NCI-H345 treated with DMSO at 0.1 percent for 48 hours (cell line): ENCODE measurements at regions not wholly inside any gene's neighbourhood (a gene's known extent, or its start where the extent isn't known, plus 50 kb on each side); places are given as distances from the start of the nearest gene placed in this dataset.

Experiments
- DNase-seq: peaks from one replicate; lab custom pipeline; 2025; ENCODE audit not compliant: unreplicated experiment; lab: John Stamatoyannopoulos, UW

DNA sequence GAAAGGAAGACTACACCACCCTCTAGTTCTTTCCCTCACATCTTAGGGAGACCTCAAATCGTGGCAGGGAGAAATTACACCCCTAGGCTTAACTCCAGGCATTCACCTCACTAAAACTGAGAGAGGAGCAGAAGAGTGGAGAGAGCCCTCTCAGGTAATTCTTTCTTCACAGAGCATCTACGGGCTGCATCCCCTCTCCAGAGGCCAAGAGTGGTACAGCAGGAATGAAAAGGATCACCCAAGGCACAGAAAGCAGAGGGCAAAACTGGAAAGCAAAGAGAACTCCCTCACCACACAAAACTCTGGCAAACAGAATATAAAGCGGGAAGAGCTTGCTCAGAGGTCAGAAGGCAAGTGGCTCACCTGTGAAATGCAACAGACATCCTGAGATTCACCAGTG lies 661.2 kb downstream of the TBC1D4 start:
- DNase-seq, result no peak

DNA sequence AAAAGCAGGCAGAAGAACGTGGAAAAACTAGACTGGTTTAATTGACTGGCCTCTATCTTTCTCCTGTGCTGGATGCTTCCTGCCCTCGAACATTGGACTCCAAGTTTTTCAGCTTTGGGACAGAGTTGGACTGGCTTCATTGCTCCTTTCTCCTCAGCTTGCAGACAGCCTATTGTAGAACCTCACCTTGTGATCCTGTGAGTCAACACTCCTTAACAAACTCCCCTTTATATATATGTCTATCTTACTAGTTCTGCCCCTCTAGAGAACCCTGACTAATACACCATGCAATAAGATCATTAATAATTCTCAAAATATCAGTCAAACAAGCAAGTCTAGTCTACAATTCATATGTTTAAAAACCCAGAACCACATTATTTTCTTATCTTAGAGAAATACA lies 662.4 kb downstream of the TBC1D4 start:
- DNase-seq, result no peak

DNA sequence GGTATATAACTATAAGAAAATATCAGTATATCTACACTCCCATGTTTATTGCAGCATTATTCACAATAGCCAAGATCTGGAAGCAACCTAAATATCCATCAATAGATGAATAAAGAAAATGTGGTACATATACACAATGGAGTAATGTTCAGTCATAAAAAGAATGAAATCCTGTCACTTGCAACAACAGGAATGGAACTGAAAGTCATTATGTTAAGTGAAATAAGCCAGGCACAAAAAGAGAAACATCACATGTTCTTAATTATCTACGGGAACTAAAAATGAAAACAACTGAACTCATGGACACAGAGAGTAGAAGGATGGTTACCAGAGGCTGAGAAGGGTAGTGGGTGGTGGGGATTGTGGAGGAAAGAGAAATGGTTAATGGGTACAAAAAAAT lies 665.2 kb downstream of the TBC1D4 start:
- DNase-seq, result no peak

DNA sequence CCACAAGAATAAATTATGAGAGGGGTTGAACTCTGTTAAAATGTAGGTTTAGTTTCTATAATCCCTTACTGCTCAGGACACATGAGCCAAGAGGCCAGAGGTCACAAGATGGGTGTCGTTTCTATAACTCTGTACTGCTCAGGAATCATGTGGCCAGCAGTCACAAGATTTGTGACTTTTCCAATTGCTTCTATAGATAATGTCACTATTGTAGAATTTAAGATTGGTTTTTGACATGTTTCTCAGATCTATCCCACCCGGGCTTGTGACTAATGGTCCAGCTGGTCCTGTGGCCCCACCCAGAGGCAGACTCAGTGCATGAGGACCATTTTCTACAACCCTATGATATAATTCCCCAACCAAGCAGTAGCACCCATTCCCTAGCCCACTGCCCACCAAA lies 662.0 kb upstream of the KLF12 start:
- DNase-seq, result no peak

DNA sequence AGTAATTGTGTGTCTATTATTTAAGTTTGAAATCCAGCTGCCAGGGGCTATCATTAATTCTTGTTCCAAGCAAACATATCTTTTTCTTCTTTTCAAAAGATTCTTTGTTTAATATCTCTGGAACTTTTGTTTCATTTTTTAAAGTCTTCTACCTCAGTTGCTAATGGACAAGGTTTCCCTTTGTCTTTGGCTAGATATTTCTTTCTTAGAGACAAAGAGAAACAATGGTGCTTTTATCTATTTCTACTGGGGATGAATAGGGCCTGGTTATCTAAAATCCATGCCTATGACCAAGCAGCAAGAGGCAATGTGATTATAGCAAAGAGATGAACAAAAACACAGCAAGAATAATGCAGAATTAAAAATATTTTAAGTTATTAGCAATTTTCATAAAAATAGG lies 661.3 kb upstream of the KLF12 start:
- DNase-seq, result no peak

DNA sequence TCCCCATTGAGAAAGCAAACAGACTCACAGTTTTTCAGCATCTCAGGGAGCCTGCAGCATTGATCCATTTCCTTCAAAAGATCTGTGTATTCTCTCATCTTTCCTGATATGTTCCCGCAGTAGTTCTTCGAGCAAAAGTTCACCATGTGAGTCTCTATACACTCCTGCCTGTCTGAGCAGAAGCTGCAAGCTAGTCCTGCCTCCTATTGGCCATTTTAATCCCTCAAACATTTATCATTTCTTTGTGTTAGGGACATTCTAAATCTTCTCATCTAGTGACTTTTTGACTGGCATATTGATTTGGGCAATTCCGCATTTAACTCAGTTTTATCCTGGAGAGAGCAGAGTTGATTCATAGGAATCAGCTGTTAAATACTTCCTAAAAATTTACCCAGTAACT lies 660.4 kb upstream of the KLF12 start:
- DNase-seq, result no peak

DNA sequence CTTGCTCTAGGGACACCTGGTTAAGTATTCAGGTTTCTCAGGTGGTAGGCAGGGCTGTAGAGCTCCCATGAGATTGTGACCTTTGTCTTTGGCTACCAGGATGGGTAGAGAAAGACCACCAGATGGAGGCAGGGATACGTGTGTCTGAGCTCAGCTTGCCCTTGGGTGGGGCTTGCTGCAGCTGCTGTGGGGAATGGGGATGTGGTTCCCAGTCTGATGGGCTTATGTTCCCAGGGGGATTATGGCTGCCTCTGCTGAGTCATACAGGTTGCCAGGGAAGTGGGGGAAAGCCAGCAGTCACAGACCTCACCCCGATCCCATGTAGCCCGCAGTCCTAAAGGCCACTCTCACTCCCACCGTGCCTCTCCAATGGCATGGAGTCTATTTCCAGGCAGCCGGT lies 659.9 kb upstream of the KLF12 start:
- no peak for DNase-seq

DNA sequence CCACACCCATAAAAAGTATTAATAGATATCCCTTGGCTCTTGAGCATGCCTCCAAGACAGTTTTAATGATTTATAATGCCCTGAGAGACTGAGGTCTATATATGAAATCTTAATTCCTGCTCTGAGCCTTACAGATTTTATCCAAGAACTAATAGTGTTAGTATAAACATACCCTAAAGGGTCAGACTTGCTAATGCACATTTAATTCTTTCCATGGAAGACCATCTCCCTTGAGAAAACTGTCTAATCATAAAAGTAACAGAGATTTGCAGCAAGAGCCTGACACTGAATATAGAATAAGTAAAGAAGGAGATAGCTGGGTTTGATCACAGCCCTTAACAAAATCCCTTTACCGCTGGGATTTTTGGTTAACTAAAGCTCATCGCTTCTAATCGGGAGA lies 650.8 kb upstream of the KLF12 start:
- no peak for DNase-seq

DNA sequence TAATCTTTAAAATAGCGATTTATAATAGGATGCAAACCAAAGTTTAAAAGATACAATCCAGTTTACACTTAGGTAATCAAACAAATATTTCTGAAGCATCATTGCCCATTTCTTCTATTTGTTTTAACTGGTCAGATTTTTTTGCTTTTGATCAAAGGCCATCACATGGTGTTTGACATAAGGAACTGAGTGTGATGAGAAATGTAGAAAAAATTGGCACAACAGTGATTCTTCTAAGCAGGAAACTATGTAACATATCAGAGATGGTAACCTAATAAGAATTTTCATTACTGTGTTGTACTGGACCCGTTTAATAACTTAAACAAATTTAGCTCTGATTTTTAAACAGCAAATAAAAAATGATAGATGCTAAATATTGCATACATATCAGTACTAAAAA lies 644.7 kb upstream of the KLF12 start:
- DNase-seq, result no peak

DNA sequence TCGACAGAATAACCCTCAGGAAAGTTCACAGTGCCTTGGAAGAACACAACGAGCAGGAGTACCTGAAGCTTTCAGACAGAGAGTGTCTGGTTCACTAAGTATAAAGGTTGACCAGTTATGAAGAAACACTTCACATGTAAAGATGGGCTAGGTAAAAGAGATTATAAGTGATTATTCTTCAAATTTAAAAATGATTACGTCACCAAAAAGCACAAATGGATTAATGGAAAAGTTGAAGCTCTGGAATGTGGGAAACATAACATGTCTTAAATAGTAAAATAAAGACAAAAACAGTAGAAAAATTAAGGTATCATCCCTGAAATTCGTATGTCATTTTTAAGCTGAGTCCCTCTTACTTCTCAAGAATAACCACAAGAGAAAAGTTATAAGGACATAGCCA lies 643.9 kb upstream of the KLF12 start:
- DNase-seq, result no peak

DNA sequence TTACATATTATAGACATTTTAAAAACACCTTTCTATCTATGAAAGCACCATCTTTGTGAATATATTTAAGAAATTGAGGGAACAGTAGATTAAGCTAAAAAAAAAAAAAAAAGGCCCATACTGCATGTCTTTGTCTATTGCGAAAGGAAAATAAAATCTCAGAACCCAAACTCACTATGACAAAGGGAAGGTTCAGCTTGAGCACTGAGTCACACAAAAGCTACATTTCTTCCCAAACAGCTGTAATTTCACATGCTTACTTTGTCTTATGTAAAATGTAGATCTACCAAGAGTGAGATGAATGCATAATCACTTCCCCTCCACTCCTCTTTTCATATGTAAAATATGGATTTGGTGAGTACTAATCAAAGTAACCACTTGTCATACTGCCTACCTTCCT lies 640.1 kb upstream of the KLF12 start:
- DNase-seq, result no peak

DNA sequence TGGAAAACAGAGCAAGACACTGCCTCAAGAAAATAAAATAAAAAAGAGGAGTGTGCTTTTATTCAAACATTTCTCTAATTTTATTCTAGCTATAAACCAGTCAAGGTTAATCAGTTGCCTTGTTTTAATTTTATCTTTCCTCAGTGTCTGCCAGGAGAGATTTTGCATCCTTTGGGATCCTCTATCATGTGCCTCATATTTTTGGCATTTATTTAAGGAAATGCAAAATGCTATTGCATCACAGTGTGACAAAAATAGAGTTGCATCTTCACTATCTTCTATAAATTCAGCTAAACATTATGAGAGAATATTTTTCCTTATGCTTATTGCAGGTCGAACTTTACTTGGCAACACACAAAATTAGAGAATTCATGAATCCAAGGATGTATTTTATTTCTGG lies 639.0 kb upstream of the KLF12 start:
- no peak for DNase-seq

DNA sequence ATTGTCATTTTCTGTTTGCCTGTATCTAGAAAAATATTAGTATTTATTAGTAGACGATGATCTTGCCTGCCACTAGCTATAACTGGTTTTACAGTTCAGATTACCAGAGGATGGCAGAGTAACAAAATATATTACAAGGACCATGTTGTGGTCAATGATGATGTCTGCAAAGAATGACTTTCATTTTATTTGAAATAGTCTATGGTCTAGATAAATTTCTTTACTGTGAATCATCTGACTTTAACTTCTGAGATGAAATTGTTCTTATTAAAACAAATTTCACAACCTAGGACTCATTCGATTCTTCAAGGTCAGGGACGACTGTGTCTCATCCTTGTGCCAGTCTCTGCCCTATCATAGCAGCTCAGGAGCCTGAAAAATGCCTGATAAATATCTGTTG lies 637.8 kb upstream of the KLF12 start:
- no peak for DNase-seq

DNA sequence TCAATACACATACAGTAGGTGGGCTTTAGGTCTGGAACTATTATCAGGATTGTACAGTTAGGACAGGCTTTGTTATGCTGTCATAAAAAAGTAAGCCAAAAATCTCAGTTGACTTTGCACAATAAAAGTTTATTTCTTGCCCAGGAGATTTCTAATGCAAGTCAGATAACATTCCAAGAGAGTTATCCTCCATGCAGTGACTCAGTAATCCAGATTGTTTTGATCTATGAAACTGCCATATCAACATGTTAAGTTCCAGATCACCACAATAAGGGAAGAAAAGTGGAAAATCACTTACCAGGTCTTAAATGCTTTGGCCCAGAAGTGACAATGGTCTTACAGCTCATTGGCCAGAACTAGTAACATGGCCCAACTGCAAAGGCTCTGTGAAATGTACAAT lies 636.2 kb upstream of the KLF12 start:
- no peak for DNase-seq

DNA sequence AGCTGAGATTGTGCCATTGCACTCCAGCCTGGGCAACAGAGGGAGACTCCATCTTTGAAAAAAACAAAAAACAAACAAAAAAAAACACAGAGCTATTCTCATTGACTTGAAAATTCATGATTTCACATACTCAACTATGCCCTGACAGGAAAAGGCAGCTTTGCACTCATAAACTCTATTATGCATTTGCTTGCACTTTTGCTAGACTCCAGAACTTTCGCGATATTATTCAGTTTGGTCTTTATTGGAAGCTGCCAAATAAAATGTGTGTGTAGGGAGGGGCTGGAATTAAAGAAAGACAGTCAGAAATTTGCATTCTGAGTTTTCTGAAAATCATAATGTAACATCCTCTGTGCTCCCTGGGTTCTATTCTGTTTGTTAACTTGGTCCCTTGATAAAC lies 635.1 kb upstream of the KLF12 start:
- no peak for DNase-seq

DNA sequence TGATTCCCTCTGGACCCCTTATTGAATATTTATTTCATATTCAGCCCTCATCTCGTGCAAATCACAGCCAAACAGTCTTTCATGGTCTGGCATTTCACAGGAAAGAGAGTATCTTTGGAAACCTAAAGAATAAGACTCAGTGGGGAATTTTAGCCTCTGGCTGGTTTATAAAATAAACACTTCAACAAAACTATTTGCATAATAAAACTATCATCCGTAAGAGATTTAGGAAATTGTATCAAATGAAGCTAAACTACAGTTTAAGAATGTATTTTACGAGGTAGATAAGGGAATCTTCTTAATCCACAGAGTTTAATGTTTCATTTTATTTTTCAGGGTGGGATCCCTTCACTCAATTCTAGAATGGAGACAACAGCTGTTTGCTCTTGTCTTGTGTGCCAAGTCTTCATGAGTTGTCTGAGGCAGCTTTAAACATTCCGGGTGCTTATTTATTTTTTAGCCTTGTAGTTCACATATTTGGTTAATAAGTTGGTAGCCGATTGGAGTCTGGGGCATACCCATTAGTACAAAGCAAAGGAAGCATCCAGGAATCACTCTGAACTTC lies 634.4 kb upstream of the KLF12 start:
- no peak for DNase-seq

DNA sequence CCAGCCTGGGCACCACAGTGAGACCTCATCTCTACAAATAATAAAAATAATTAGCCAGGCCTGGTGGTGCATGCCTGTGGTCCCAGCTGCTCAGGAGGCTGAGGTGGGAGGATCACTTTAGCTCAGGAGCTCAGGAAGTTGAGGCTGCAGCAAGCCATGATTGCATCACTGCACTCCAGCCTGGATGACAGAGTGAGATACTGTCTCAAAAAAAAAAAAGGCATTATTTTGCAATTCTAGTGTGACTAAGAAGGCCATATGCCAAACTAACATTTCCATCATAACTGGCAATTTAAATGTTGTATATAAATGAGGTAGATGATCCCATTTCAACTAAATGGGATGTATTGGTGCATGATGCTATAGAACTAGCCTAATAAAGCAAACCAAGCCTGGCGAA lies 632.8 kb upstream of the KLF12 start:
- no peak for DNase-seq

DNA sequence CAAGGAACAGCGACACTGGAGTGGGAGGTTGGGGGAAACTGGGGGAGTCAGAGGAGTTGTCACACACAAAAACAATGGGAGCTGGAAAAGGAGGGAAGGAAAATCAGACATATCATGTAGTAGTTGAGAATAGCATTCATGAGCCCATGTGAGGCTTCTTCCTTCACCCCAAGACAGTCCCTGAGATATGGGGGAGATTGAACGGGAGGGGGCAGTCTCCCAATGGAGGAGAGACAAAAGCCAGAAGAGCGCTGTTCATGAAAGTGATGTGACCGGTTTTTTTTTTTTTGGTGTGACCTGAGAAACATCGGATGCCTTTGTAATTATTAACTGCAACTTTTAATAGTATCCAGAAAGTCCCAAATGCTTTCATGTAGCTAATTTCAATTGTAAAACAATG lies 631.8 kb upstream of the KLF12 start:
- DNase-seq, result no peak

DNA sequence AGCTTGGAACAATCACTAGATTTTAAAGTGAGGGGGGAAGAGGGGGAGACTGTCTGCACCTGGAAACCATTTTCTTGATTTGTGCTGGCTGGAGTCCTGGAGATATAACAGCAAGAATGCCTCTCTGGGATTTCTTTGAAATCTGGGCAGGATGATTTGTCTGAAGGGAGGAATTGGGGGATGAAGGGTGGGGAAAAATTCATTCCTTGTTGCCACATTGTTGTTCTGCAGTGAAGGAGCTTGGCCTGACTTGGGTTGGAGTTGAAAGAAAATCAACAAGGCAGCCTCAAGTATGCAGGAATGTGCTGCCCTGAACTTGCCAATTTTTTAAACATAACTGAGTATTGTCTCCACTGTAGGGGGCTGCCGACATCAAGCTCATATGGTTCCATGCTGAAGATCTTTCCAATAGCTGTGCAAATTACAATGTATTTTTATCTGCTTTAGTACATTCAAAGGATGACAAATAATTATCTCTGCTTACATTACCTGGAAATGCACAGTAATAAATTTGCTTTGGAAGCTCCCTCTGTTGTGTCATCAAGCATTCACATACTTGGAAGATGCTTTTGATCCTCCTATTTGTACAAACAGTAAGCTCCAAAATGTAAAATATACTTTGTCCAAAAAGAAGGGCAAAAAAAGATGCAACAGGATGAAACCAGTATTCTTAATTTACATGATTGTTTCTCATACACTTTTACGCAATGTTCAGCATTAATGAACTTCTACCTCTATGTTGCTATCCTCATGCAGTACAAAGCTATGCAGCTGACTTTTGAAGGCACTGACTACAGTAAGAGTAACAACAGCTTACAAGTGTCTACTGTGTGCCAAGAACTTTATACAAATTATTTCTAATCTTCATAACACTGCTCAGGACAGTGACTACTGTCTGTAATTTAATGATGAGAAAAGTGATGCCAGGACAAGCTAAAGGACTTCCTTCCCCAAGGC lies 627.9 kb upstream of the KLF12 start:
- no peak for DNase-seq

DNA sequence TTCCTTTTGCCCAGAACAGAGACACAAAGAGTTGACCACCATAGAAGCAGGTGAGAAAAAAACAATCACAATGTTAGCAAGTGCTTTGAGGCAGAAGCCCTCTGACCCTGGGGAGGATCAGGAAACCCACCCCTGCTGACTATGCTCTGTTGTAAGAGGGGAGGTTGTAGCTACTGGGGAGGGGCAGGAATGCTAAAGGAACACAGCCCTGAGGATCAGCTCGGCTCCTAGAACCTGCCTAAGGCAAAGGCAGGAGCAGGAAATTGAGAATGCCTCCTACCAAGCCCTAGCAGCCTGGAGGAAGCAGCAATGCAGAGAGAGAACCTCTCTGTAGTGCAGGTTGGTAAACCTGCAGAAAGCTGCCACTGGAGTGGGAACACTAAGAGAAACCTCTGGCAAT lies 624.0 kb upstream of the KLF12 start:
- DNase-seq, result no peak

DNA sequence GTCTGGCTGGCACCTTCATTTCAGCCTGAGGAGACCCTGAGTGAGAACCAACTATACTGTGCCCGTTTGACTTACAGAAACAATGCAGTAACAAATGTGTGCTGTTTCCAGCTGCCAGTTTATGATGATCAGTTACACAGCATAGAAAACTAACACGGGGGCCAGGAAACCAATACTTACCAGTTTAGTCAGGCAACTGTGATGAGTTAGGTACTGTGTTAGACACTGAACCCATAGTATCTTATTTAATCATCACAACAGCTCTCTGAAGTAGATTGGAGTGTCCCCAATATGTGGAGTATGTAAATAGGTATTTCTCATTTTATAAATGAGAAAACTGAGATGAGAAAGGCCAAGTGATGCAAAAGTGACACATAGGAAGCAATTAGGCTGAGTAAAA lies 620.9 kb upstream of the KLF12 start:
- no peak for DNase-seq

DNA sequence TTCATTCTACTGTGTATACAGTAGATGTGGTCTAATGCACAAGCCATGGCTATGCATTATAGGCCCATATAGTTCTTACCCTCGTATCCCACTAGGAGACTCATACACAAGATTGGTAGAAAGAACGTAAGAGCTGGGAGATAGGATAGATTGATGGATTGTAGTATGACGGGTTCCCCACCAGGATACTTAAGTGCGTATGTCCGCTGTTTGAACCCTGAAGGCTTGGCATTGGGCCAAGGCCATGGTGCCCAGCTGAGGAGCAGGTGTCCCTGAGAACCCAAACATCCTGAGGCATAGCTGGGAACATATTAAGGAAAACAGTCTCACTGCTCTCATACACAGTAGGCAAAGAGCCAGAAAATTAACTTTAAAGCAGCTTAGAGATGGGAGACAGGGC lies 617.5 kb upstream of the KLF12 start:
- peak; percentile 92 for DNase-seq
